ENCODE measurements at regions not wholly inside any gene's neighbourhood (a gene's known extent, or its start where the extent isn't known, plus 50 kb on each side); places are given as distances from the start of the nearest gene placed in this dataset.

DNA sequence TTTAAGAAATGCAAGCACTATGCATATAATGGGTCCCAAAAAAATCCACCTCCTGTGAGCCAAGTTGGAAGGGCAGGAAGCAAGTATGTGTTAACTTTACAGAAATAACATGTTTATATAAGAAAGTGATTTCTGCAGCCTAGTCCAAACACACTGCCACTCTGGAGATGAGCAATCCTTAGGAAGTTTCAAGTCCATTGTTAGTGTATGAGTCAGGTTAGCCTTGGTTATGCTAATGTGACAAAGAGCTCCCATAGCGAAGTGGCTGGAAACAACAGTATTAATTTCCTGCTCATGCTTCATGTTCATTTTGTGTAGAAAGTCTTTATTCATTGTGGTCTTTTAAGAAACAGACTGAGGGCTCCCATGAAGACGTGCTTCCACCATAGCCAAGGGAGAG lies 121.4 kb downstream of the TBXT start:
- DNase-seq, result no peak

DNA sequence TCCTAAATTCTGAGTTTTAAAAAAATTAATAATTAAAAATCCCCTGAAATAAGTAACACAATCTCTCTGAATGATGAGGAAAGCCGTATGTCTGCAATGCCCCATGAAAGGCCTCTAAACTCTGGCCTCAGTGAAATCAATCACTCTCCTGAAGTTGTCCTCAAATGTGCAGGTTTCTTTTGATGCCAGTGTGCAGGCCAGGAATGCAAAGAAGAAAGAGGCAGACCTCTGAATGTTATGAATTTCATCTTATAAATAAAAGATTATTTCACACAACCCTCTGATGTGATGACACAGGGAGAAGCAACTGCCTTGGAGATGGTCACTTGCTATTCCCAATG lies 121.8 kb downstream of the TBXT start:
- no peak for DNase-seq

DNA sequence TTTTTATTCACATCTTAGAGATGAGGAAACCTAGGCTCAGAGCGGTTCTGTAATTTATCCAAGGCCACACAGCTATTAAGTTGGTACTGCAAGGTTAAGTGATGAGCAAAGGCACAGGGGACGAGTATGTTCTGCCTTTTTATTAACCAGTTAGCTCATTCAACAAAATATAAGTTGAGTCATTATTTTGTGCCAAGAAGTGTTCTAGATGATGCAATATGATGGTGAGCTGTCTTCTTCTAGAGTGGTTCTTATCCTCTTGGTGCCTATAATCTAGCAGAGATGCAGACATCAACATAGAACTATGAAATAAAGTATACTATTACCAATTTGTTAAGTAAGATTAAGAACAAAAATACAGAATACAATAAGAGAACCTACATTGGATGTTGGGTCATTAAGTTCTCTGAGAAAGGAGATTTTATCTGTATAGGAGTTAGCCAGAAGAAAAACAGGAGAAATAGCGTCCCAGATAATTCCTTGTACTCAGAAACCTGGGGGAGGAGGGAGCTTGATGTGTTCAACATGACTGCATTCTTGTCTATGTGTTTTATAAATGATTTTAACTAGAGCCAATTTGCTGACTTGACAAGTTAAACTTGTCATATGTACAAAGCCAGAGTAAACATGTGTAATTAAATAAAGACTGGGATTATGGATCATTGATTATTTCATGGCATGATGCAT lies 122.3 kb downstream of the TBXT start:
- no peak for DNase-seq

DNA sequence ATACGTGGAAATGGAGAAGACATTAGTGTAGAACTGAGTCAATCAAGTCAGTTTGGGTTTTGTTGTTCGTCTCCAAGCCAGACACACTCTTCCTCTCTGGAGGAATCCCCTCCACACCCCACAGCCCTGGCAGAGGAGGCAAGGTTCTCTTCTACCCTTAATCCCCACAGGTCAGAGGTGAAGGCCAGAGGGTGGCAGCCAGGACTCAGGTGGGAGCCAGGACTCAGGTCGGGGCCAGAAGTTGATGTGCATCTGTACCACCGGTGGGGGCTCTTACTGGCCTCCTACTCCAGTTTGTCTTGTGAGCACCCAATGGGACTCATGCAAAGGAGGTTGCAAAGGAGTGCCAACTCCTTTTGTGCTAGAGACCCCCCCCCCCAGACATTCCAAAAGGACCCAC lies 126.4 kb downstream of the TBXT start:
- no peak for DNase-seq

DNA sequence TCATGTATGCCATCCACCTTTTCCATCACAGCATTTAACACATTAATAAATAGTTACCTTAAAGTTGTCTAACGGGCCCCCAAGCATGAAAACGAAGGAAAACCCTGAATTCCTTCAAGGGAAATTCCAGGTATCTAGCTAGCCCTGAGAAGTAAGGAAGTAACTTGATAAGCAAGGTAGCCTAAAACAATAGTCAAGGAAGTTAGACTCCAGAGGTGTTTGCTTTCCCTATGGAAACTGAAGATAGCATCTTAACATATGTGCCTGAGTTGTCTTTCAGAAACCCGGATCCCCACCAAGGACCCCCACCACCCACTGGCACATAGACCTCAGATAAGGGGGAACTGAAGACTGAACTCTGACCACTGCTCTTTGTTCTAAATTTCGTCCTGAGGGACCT lies 127.4 kb downstream of the TBXT start:
- DNase-seq, result no peak

DNA sequence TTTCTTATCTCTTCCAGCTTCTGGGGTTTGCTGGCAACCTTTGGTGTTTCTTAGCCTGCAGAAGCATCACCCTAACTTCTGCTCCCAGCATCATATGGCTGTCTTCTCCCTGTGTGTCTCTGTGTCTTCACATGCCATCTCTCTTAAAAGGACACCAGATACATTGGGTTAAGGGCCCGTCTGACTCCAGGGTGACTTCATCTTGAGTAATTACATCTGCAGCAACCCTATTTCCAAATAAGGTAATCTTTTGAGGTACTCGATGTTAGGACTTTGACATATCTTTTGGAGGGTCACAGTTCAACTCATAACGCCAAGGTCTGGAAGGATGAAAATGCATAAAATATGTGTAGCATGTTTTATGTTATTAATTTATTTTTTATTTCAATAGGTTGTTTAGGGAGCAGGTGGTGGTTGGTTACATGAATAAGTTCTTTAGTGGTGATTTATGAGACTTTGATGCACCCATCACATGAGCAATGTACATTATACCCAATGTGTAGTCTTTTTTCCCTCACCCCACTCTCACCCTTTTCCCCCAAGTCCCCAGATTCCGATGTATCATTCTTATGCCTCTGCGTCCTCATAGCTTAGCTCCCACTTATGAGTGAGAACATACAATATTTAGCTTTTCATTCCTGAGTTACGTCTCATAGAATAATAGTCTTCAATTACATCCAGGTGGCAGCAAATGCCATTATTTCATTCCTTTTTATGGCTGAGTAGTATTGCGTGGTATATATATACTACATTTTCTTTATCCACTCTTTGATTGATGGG lies 131.1 kb downstream of the TBXT start:
- no peak for DNase-seq

DNA sequence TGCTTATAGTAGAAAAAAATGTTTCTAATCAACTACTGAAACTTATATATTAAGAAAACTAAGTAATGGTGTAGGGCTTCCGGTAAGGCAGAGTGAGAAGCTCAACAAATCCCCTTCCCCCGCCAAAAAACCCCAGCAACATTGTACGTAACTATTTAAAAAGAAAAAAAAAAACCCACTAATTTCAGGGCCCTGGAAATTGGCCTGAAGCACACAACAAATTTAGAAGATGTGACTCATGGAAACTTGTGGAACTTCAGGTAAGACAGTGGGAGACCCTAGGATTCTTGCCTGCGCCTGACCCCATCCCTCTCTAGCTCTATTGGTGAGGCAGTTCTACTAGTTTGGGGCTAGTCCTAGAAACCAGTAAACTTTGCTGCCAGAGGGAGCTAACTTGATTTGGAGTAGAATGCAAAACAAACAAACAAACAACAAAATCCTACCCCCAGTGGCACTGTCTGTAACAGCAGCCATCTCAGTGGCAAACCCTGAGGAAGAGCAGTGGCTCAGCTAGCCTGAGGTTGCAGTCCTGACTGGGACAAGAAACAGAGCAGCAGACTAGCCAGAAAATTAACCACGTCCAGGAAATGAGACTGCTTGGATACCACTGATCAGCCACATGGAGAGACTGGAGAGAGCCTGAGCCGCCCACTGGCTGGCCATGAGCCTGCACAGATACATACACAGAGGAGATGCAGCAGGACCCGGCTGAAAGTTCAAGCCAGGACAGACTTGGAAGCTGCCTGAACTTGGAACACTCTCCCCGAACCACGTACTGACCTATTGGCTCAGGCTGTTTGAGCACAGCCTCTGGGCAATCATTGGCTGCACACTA lies 135.1 kb downstream of the TBXT start:
- no peak for DNase-seq

DNA sequence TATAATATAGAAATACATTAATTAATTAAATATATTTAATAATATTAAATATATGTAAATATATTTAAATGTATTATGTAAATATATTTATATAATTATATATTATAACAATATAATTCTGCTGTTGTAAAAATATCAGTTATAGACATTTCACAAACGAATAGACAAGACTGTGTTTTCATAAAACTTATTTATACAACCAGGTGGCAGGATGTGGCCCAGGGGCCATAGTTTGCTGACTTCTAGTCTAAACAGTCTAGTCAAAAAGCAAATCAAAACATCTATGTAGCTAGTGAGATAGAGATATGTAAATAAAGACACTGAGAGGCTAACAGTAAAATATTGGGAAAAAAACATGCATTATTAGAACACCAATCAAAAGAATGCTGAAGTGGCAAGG lies 136.4 kb downstream of the TBXT start:
- no peak for DNase-seq

DNA sequence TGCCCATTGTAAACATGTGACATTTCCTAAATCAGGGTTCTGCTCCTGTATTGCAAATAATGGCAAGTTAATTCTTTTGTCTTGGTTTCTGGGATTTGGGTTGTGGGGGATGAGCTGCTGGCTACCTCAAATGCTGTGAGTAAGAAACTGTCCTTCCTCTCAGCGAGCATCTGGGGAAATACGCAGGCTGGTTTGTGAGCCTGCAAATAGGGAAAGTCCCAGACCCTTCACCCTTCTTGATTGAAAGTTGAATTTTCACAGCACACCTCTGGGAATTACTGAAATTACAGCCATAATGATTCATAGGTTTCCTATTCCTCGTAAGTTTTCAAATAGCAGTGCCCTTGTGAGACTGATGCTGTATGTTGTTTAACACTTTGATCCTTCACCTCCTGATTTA lies 138.1 kb downstream of the TBXT start:
- no peak for DNase-seq

DNA sequence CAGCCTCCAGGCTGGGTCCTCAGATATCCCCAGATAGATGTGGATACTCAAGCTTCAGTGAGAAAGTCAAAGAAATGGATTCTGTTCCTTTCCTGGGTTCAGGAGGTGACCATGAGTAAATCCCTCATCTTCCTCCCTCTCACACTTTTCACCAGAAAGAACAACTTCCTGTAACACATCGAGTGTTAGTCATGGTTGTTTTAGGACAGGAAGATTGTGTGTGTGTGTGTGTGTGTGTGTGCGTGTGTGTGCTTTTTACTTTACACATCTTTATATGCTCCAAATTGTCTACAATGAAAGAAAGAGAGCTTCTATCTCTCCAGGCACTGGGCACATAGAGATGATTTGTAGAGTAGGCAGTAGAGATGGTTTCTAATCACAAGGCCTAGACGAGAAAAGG lies 139.9 kb downstream of the TBXT start:
- DNase-seq, result no peak

DNA sequence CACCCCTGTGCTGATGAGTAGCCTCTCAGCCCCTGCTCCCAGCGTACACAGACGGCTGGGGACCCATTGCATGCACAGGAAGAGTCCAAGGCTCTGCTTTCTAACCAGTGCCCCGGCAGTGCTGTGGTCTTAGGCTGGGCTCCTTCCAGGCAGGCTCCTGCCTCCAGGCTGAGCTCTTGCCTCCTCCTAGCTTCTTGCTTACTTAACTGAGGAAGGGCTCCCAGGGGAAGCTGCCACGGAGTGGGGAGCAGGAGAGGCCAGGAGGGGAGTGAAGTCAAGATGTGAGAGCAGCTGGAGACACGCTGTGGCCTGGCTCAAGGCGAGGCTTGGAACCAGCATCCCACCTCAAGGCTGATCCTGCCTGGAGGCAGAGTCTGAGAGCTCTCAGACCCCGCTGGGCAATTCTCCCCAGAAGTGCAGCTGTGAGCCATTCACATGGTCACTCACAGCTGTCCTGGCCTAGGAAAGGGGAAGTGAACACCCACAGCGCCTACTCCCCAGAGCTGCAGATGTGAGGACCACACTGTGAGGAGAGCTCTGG lies 141.0 kb downstream of the TBXT start:
- no peak for DNase-seq

DNA sequence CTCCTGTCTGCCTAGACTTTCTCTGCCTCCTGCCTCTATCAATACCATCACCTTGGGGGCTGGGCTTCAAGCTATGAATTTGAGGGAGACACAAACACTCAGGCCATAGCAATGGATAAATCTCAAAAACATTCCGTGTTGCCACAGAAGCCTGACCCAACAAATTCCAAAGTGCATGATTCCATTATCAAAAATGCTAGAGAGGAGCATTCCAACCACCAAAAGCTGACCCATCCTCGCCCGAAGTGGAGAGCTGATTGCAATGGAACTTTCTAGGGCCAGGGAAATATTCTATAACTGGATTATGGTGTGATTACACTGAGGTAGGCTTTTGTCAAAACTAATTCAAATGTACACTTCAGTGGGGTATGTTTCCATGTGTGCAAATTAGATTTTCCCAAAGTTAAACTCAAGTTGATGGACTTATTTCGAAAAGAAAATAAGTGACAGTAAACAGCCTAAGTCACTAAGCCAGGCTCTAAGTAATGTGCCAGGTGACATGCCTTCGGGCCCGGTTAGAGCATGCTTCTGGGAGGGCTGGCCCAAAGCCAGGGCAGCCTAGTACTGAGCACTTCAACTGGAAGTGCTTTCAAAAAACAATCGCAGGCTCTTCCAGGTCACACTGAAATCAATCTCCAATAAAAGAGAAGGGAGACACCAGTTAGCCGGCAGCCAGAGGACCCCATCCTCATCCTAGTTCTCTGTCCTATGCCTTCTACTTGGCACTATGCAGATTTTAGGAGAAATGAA lies 142.3 kb downstream of the TBXT start:
- no peak for DNase-seq

DNA sequence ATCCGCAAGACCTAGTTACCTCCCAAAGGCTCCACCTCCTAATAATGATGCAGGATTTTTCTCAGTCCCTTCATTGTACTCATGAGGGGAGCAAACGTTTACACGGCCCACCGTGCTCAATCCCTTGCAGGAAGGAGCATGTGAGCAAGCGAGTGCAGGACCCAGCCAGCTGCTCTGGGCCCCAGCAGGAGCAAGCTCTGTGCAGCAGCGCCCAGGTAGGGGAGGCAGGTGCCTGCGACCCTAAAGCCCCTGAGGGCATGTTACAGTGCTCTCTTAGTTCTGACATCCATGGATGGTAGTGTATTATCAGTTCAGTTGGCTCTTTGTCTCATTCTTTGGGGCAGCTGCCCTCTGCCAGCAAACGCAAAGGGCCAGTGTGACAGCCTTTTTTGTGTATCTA lies 143.4 kb downstream of the TBXT start:
- no peak for DNase-seq

DNA sequence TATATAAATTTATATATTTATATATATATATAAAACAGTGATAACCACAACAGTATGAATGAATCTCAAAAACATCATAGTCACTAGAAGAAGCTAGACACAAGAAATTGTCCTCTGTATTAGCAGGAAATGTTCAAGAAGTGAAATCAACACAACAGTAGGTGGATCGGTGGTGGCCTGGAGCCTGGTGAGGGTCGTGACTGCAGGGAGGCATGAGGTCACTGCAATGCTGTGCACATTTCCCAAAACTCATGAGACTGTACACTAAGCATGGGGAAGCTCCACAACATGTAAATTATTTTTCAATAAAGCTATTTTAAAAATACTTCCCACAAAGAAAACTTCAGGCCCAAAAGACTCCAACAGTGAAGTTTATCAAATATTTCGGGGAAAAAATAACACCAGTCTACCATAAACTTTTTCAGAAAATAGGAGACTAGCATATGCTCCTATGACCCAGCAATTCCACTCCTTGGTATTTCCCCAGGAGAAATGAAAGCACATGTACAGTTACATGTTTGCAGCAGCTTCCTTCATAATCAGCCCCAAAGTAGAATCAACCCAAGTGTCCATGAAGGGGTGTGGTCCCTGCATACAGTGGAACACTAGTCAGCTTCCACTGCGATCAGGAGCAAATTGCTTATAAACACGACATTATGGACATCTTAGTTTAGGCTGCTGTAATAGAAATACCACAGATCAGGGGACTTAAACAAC lies 144.2 kb downstream of the TBXT start:
- no peak for DNase-seq

DNA sequence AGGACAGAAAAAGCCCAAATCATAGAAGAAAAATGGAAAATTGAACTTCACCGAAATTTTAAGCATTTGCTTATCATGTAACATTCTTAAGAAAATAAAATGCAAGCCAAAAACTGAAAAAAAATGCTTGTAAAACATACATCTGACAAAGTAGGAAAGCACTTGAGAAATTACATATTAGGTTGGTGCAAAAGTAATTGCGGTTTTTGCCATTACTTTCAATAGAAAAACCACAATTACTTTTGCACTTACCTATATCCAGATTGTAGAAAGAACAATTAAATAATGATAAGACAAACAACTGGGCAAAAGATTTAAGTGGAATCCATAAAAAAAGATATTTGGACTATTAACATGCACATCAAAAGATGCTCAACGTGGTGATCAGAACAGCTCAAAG lies 146.2 kb downstream of the TBXT start:
- no peak for DNase-seq

DNA sequence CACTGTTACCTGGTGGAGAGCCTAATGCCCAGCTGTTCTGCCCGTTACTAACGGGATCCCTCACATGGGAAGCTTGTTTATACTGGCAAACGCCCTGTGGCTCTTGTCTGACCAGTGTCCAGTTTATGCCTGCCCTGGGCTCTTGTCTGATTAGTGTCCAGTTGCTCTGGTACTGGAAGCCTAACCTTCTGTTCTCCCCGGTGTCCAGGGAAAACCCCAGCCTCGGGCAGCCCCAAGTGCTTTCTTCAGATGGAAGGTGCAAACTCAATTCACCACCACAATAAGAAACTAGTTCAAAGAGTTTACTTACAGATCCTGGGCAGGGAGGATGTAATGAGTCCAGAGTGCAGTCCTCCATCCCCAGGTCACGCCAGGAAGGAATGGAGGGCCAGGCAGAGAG lies 148.4 kb downstream of the TBXT start:
- no peak for DNase-seq

DNA sequence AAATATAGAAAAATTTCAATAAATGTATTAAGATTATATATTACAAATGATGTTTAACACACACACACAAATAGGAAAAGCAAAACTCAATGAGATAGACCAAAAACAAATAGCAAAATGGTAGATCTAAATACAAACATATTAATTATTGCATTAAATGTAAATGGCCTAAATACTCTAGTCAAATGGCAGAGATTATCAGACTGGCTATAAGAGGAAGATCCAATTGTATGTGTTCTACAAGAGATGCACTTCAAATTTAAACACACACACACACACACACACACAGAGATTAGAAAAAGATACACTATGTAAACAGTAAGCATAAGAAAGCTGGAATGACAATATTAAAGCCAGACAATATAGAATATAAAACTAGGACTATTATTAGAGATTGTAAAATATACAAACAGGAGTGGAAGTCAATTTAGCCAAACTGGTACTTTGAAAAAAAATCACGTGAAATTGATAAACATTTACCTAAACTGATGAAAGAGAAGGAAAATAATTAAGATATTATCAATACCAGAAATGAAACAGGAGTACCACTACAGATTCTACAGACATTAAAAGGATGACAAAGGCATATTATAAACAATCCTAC lies 150.5 kb downstream of the TBXT start:
- DNase-seq, result no peak

DNA sequence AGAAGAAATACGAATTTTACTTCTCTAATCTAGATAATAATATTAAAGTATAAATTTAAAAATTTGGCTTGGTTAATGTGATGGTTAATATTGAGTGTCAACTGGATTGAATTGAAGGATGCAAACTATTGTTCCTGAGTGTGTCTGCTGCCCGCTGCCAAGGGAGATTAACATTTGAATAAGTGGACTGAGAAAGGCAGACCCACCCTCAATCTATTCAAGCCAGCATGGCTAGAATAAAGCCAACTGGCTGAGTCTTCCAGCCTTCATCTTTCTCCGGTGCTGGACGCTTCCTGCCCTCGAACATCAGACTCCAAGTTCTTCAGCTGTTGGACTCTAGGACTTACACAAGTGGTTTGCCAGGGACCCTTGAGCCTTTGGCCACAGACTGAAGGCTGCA lies 152.7 kb downstream of the TBXT start:
- DNase-seq, result no peak

DNA sequence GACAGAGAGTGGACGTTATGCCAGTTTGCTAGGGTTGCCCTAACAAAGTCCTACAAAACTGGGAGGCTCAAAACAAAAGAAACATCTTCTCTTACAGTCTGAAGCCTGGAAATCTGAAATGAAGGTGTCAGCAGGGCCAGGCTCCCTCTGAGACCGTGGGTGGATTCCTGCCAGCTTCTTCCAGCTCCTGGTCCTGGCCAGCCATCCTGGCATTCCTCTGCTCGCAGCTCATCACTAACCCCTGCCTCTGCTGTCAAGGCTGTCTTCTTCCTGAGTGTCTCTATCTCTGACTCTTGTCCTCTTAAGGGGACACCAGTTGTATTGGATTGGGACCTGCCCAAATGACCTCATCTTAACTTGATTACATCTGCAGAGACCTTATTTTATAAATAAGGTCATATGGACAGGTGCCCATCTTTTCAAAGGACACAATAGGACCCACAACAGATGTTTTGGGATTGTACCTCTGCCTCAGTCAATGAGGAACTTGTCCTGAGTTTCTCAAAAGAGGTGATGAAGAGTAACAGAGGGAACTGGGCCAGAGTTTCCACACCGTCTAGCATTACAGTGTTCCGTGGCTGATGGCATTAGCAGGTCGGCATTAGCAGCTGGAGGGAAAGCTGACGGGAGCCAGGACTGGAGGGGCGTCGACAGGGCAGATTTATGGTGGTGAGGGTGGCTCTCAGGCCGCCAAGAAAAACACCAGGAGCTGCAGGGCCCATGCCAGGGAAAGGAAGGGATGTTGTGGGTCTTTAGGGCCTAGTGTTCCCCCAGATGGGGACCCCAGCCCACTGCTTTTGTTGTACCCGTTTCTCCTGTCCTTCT lies 157.3 kb downstream of the TBXT start:
- no peak for DNase-seq

DNA sequence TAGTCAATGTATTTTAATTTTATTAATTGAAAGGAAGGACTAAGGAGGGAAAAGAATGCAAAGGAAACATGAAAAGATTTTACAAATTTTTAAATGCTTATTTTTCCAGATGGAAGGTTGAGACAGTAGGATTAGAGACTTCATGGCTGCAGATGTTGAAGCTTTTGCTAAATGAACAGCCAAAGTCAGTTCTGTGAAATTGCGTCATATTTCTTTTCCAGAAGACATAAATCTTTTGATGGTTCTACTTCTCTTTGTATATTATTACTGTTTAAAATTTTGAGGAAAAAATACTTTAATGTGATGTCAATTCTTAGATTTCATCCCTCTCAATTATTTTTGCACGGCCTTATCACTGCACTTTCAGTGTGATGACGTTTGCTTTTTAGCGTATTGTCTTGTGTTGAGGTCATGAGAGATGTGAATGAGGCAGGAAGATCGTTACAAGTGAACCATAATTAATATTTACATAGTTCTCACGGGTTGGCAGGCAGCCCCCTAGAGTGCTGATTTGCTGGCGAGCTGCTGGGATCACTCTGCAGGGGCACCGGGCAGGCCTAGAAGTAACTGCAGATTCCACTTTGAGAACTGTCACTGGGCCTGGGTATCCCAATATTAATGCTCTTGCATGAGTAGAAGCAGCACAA lies 158.1 kb downstream of the TBXT start:
- DNase-seq, result no peak
